ENCODE measurements at regions not wholly inside any gene's neighbourhood (a gene's known extent, or its start where the extent isn't known, plus 50 kb on each side); places are given as distances from the start of the nearest gene placed in this dataset.
"Not testable (repeated sequence)": the region's sequence is repeated elsewhere in the genome, so short reads cannot be mapped to it uniquely, and the experiment has no call there.

GRCh38 chr3:194930377-194931204 lies 244.9 kb downstream of the FAM43A start:
- no peak for DNase-seq

DNA sequence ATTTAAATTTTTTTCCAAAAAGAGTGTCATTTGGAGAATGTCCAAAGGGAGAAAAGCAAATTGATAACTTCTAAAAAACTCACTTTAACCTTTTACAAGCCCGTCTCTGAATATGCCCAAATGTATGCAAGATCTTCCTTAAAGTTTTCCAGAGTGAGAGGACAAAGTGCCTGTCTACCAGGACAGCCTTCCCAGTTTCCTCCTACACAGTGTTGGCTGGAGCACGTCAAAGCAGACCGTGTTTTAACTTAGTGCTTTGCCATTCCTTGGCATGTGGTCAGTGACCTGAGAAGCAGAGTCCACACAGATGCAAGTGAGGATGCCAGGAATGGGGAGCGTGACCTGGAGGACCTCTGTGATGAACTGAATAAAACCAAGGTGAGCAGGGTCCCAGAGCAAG lies 245.7 kb downstream of the FAM43A start:
- DNase-seq, result no peak

- no peak for DNase-seq
These were observed 246.2 kb downstream of the FAM43A start for GRCh38 chr3:194931865-194932264.

DNA sequence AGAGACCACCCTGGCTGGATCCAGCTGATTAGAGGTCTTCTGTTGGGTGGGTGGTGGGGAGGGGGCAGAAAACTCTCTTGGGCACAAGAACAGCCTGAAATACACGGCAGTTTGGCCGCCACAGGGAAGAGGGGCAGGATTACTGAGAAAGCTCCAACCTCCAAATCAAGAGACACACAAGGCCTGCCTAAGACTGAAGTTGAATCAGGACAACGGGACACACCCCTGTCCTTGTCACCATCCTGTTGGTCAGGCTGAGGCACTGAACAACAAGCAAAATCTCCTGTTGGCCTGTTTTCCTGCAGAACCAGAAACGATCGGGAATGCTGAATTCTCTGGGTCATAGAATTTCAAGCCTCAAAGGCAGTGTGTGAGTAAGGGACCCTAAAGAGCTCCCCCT lies 247.8 kb downstream of the FAM43A start:
- no peak for DNase-seq

- DNase-seq, result no peak
These were observed 249.4 kb downstream of the FAM43A start for GRCh38 chr3:194935061-194935460.

DNA sequence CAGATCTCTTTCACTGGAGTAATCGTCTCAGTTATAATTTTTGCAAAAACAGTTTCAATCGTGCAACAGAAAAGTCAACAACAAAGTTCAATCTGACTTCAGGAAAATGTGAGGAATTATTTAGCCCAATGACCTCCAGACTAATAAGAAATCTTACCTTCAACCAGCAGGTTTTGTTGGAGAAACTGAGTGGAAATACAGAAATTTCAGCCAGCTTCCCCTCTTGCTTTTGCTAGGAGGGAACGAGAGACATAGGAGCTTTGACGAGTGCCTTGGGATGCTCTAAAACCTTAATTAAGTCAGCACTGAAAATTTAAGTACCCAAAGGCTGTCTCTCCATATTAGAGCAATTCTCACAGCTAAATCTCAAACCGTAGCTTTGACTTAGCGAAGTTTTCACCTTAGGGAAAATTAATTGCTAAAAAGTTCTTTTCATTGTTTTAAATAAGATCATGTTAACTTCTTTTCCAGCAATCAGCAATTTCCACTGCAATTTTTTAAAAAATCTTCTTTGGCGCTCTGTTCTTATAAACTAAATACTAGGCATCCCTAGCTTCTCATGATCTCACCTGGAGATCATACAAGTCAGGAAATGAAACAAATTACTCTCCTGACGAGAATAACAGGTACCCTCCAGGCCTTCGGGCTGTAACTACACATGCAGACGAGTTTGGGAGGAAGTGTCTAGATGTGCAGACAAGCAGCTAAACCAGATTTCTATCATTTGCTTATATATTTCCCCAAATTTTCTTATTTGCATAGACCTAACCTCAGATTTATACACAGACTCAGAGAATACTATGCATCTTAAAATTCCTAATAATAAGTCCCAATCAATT lies 250.2 kb downstream of the FAM43A start:
- DNase-seq, result no peak

GRCh38 chr3:194936659-194937058 lies 251.0 kb downstream of the FAM43A start:
- no peak for DNase-seq

GRCh38 chr3:194937144-194937543 lies 251.5 kb downstream of the FAM43A start:
- DNase-seq, result no peak

GRCh38 chr3:194937882-194938321 lies 252.2 kb downstream of the FAM43A start:
- no peak for DNase-seq

DNA sequence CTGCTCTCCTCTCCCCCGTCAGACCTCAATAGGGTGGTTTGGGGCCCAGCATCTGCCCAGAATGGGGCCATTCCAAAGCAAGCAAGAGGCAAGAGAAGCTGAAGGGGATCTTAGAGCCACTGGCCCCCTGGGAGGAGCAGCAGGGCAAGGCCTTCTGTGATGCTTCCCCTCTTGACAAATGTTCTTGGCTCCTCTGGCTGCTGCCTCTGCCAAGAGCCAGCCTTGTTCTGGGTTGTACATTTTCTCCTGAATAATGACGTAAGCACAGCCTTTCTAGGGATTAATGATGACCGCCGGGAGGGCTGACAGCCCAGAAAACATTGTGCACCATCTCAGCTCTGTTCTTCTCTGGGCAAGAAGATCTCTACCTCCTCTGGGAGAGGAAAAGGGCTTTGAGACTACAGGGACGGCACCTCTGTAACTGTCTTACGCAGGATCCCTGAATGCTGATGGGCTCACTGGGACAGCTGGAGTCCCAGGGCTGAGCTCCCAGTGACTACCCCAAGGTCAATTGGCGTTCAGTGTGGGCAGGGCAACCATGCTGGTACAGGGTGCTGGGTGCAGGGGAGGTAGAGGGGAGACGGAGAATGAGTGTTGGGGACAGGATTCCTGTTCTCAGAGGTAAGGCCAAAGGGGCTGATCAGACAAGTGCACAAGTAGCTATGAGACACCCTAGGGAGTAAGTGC lies 253.3 kb downstream of the FAM43A start:
- DNase-seq, result no peak

DNA sequence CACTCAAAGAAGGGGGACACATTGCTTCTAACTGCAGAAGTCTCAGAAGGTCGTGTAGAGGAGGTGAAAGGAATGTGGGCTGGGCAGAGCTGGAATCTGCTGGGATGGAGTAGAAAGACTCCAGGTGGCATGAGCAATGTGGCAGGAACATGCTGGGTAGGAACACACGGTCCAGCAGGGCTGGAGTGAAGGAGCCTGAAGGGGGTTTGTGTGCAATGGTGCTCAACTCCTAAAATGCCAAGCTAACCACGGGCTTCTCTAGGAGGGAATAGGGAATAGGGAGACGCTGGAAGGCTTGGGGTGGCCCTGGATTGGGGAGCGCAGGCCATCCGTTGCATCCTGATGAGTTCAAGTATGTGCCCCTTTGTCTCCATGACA lies 253.8 kb downstream of the FAM43A start:
- no peak for DNase-seq

DNA sequence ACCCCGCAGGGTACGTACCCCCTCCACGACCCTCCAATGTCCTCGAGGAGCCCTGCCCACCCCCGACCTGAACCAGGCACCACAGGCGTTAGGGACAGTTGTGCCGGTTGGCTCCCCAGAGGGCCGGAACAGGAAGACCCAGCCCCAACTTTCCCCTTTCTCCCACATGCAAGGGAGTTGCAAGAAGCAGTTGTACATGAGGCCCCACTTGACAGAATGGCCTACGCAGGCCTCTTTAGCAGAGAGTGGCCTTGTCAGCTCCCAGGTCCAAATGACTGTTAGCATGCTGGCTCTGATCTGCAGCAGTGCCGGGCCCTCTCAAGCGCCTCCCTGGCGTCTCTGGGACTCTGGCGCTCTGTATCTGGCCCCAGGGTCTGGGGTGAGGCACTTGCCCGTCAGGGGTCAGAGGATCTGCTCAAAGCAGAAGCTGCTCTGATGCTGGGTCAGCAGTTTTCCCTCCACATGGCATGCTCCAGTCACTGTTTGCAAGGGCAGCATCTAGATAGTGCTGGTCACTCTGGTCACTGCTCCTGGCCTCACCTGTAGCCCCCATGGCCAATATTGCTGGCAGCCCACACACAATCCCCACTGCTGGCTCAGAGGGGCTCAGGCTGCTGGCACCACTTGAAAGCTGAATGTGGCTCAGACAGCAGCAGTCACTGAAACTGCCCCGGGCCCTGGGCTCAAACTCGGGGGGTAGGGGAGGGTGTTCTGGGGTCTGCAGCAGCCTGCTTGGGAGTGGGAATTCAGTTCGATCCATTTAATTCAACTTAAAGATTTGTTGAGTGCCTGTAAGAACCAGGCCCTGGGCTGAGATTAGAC lies 254.5 kb downstream of the FAM43A start:
- DNase-seq, result no peak

- no peak for DNase-seq
These were observed 255.8 kb downstream of the FAM43A start for GRCh38 chr3:194941360-194941955.

DNA sequence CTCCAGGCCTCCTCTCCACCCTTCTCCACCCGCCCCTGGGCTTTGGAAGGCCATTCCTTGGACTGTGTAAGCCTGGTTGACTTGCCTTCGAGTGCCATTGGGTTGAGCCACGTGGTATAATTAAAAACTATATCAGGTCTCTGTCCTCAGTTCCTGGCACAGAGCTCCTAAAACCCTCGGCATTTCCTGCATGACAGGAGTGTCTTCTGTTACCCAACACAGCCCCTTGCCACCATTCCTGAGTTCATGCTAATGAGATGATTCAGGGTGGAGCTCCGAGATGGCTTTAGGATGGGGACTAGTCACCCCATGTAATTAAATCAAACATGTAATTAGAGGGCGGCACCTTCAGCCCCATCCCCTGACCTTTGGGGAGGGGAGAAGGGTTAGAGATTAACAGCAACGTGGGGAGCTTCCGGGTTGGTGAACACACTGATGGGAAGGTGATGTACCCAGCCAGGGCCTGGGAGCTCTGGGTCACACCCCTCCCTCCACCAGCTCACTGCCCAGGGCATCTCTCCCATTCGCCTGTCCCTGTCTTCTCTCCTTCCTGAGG lies 256.4 kb downstream of the FAM43A start:
- DNase-seq, result no peak

DNA sequence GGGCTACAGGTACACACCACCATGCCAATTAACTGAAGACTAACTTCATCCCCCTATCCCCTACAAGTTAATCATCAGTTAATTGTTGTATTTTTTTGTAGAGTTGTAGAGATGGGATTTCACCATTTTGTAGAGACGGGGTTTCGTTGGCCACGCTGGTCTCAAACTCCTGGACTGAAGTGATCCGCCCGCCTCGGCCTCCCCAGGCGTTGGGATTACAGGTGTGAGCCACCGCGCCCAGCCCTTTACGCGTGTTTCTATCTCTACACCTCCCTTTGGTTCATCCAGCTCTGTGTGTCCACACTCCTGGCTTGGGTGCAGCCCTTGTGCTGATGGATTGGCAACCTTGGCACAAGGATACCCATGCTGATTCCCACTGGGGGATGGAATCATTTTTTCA lies 258.8 kb downstream of the FAM43A start:
- no peak for DNase-seq

- peak; percentile 41 for DNase-seq
These were observed 259.8 kb downstream of the FAM43A start for GRCh38 chr3:194945508-194945907.

GRCh38 chr3:194946091-194946490 lies 260.4 kb downstream of the FAM43A start:
- no peak for DNase-seq

GRCh38 chr3:194949592-194949991 lies 263.9 kb downstream of the FAM43A start:
- no peak for DNase-seq

- DNase-seq, result no peak
These were observed 265.4 kb downstream of the FAM43A start for GRCh38 chr3:194950906-194951628.

- not testable (repeated sequence) for DNase-seq
These were observed 265.9 kb downstream of the FAM43A start for GRCh38 chr3:194951629-194951920.

DNA sequence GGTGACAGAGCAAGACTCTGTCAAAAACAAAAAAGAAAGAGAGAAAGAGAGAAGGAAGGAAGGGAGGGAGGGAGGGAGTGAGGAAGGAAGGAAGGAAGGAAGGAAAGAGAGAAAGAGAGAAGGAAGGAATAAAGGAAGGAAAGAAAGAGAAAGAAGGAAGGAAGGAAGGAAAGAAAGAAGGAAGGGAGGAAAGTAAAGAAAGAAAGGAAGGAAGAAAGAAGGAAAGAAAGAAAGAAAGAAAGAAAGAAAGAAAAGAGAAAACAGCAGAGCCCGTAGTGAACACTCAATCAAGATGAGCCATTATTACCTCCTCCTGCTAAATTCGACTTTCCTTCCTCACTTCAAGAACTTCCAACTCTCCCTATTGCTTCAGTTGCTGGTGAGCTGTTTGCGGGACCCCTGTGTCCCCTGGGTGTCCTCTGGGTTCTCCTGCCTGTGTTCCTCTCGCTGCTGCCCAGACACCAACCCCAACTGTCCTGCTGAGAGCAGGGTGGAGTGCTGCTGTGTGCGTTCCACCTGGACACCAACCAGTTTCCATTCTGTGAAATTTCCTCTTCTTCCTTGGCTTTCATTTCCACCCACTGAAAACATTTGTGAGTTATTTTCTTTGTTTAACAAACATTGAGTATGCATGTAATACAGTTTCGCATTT lies 266.4 kb downstream of the FAM43A start:
- DNase-seq, result no peak

Data from NCI-H1436 (cell line).